ENCODE measurements at regions not wholly inside any gene's neighbourhood (a gene's known extent, or its start where the extent isn't known, plus 50 kb on each side); places are given as distances from the start of the nearest gene placed in this dataset.

GRCh38 chr4:11894221-11894620 lies 465.5 kb upstream of the HS3ST1 start:
- Histone ChIP-seq H3K9me3 (ENCODE audit: insufficient read depth in 2 of 2, low read depth in 1 of 2, low read length in 1 of 2) (peaks cover 3 to 7% of the 10 kb centered on the region in 2 experiments; a peak in 3 of 4 replicates), H4K20me1 (replicated peaks in 1 of 2; ENCODE audit: control insufficient read depth in 1 of 2, insufficient read depth in 2 of 2, low read length in 2 of 2) (no peaks in the 10 kb centered on the region), H3K79me1 (ENCODE audit: low read depth, low read length) (no peaks in the 10 kb centered on the region), H2AK5ac (ENCODE audit: low read depth, low read length) (no peak overlapping the region), H3K9ac (replicated peaks in 1 of 4; ENCODE audit: extremely low read depth in 1 of 4, low read depth in 3 of 4, low read length in 3 of 4) (no peak overlapping the region), H3K27ac (ENCODE audit: low read depth, low read length) (no peak overlapping the region), H3K79me2 (ENCODE audit: control insufficient read depth in 1 of 2, insufficient read depth in 2 of 2, low read length in 2 of 2) (no peaks in the 10 kb centered on the region), H2BK15ac (ENCODE audit: low read length) (no peak overlapping the region), H3K4me2 (ENCODE audit: insufficient read depth in 1 of 2, low read depth in 2 of 2, low read length in 2 of 2) (no peak overlapping the region), H3K4me3 (ENCODE audit: extremely low read depth in 1 of 4, insufficient read depth in 2 of 4, low read depth in 3 of 4, low read length in 4 of 4) (no peak overlapping the region), H4K8ac (ENCODE audit: extremely low read depth, insufficient read depth, low read length) (no peak overlapping the region), H4K5ac (ENCODE audit: insufficient read length, low read depth, low read length) (no peak overlapping the region), H2BK120ac (replicated peaks; ENCODE audit: low read depth, low read length) (no peak overlapping the region), H2BK5ac (ENCODE audit: low read depth, low read length) (no peak overlapping the region), H3K4ac (replicated peaks; ENCODE audit: insufficient read length, low read depth, low read length) (no peak overlapping the region), H3K56ac (replicated peaks; ENCODE audit: insufficient read length, low read depth, low read length) (no peak overlapping the region), H2BK12ac (ENCODE audit: low read depth, low read length) (no peak overlapping the region), H2BK20ac (ENCODE audit: low read length) (no peak overlapping the region), H3K23ac (ENCODE audit: insufficient read length) (no peak overlapping the region), H3K23me2 (ENCODE audit: low read depth, low read length) (no peaks in the 10 kb centered on the region), H4K91ac (replicated peaks; ENCODE audit: insufficient read length, low read length) (no peak overlapping the region), H3K27me3 (replicated peaks in 1 of 4; ENCODE audit: control insufficient read depth in 3 of 4, extremely low read depth in 1 of 4, insufficient read depth in 3 of 4, low read length in 3 of 4) (no peaks in the 10 kb centered on the region), H3K18ac (ENCODE audit: extremely low read depth, low read length) (no peak overlapping the region), H3K36me3 (ENCODE audit: control insufficient read depth in 2 of 4, insufficient read depth in 4 of 4, low read length in 3 of 4) (peaks cover 0 to 2% (median 0%) of the 10 kb centered on the region in 4 experiments; a peak in 1 of 8 replicates), H2AFZ (ENCODE audit: low read length) (no peak overlapping the region), H3K14ac (ENCODE audit: insufficient read length) (no peak overlapping the region), H3K4me1 (replicated peaks in 1 of 4; ENCODE audit: control insufficient read depth in 3 of 4, insufficient read depth in 4 of 4, low read length in 3 of 4) (no peaks in the 10 kb centered on the region)
- CTCF ChIA-PET (ENCODE audit: partially characterized antibody) = interaction anchor here (0.8 kb wide), 1 partner anchor 14 kb away, joined by 4 read pairs; no protein-coding TSS in a partner anchor
- TF ChIP-seq TBP (IDR thresholded peaks at IDR 0.05; ENCODE audit: low read depth, low read length) = no peak
- TF ChIP-seq JUN (IDR thresholded peaks at IDR 0.05; ENCODE audit: low read depth, low read length) = no peak
- no peak for TF ChIP-seq ATF2 (IDR thresholded peaks at IDR 0.05; ENCODE audit: low read length)
- no peak for DNase-seq (ENCODE audit: low read depth in 1 of 2, low spot score in 2 of 2)
- FAIRE-seq = no peak
- POLR2A ChIA-PET (ENCODE audit: partially characterized antibody) = no interaction called here
- WGBS, 2 experiments (ENCODE audit: extremely low coverage in 1 of 2, insufficient coverage in 1 of 2, insufficient read length in 1 of 2, insufficient replicate concordance in 2 of 2, low coverage in 1 of 2, low lambda C conversion rate in 2 of 2, missing lambda C conversion rate in 1 of 2) = 94% methylated on average over 3 of the region's 3 CpGs; no CpG with 5 or more reads in 1 of the 2 experiments
